Ascending aorta (tissue), 2 donors: ENCODE measurements at regions not wholly inside any gene's neighbourhood (a gene's known extent, or its start where the extent isn't known, plus 50 kb on each side); places are given as distances from the start of the nearest gene placed in this dataset.
"Not testable (repeated sequence)": the region's sequence is repeated elsewhere in the genome, so short reads cannot be mapped to it uniquely, and the experiment has no call there.

Source experiments
- DNase-seq, 2 donors: peaks; one replicate each; pipeline ENCODE4 v3.0.0-alpha.2; 2019; ENCODE audit warnings: low spot score in 2 of 2
- H3K27ac ChIP-seq, 2 donors: fragments of 200-600 bp; sonication (generic); one replicate each; pipeline ENCODE4 v1.5.1; 2016 to 2017; ENCODE audit warnings: mild to moderate bottlenecking in 1 of 2
- H3K27me3 ChIP-seq: fragments of 200-600 bp; sonication (generic); one replicate; pipeline ENCODE4 v1.5.1; 2017
- H3K36me3 ChIP-seq, 2 donors: fragments of 200-600 bp; sonication (generic); one replicate each; pipeline ENCODE4 v1.5.1; 2016
- H3K4me1 ChIP-seq, 2 donors: fragments of 200-600 bp; sonication (generic); one replicate each; pipeline ENCODE4 v1.5.1; 2016 to 2017; ENCODE audit warnings: mild to moderate bottlenecking in 1 of 2
- H3K4me3 ChIP-seq, 2 donors: fragments of 200-600 bp; sonication (generic); one replicate each; pipeline ENCODE4 v1.5.1; 2016 to 2017; ENCODE audit warnings: mild to moderate bottlenecking in 1 of 2
- H3K9me3 ChIP-seq, 2 donors: fragments of 200-600 bp; sonication (generic); one replicate each; pipeline ENCODE4 v1.5.1; 2016
- CTCF ChIP-seq, 3 experiments: fragments of 200-600 bp in 2 of 3; fragments of 450-650 bp in 1 of 3; sonication (generic) in 2 of 3; IDR thresholded peaks; one replicate each; pipeline ENCODE4 v1.5.1; 2016 to 2019; ENCODE audit warnings: antibody characterized with exemption in 3 of 3, mild to moderate bottlenecking in 1 of 3, moderate library complexity in 1 of 3
- intact Hi-C: fragments of 100-400 bp; cut with DNase I; formaldehyde crosslinking; loops from one replicate; pipeline ENCODE4 v1.15.1; 2023

- no peaks in the 10 kb centered on the region for H3K4me1 ChIP-seq
- peak in 1 of 2 donors; percentile 51 for DNase-seq
- intact Hi-C loops, result no loop called here
- no peaks in the 10 kb centered on the region for H3K9me3 ChIP-seq
- no peak overlapping the region for H3K27ac ChIP-seq
- no peaks in the 10 kb centered on the region for H3K36me3 ChIP-seq
- H3K4me3 ChIP-seq, result no peak overlapping the region
- TF ChIP-seq CTCF (IDR thresholded peaks at IDR 0.05), result no peak
- no peaks in the 10 kb centered on the region for H3K27me3 ChIP-seq
These were observed 73.8 kb upstream of the RTL6 start for GRCh38 chr22:44571566-44572413.

GRCh38 chr22:44570476-44571445 lies 72.7 kb upstream of the RTL6 start:
- intact Hi-C loops, result no loop called here
- no peaks in the 10 kb centered on the region for H3K4me1 ChIP-seq
- H3K27ac ChIP-seq, result no peak overlapping the region
- no peak overlapping the region for H3K4me3 ChIP-seq
- no peak for TF ChIP-seq CTCF (IDR thresholded peaks at IDR 0.05)
- no peaks in the 10 kb centered on the region for H3K9me3 ChIP-seq
- DNase-seq, result peak in 1 of 2 donors; percentile 37
- no peaks in the 10 kb centered on the region for H3K27me3 ChIP-seq
- no peaks in the 10 kb centered on the region for H3K36me3 ChIP-seq

GRCh38 chr22:44569561-44569991 lies 71.5 kb upstream of the RTL6 start:
- TF ChIP-seq CTCF (IDR thresholded peaks at IDR 0.05), result no peak
- Histone ChIP-seq H3K27me3 (no peaks in the 10 kb centered on the region), H3K9me3 (no peaks in the 10 kb centered on the region), H3K27ac (no peak overlapping the region), H3K4me1 (no peaks in the 10 kb centered on the region), H3K4me3 (no peak overlapping the region), H3K36me3 (no peaks in the 10 kb centered on the region)
- no peak for DNase-seq
- intact Hi-C loops, result no loop called here

DNA sequence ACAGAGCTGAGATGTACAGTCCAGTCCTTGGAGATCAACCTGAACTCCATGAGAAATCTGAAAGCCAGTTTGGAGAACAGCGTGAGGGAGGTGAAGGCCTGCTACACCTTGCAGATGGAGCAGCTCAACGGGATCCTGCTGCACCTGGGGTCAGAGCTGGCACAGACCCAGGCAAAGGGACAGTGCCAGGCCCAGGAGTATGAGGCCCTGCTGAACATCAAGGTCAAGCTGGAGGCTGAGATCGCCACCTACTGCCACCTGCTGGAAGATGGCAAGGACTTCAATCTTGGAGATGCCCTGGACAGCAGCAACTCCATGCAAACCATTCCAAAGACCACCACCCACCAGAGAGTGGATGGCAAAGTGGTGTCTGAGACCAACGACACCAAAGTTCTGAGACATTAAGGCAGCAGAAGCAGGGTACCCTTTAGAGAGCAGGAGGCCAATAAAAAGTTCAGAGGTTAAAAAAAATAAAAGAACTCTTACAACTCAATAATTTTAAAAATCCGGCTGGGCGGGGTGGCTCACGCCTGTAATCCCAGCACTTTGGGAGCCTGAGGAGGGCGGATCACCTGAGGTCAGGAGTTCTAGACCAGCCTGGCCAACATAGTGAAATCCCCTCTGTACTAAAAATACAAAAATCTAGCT lies 69.9 kb upstream of the RTL6 start:
- Histone ChIP-seq H3K9me3 (peaks cover 0 to 5% of the 10 kb centered on the region in 2 donors), H3K27ac (no peak overlapping the region), H3K36me3 (no peaks in the 10 kb centered on the region), H3K27me3 (no peaks in the 10 kb centered on the region), H3K4me1 (no peaks in the 10 kb centered on the region), H3K4me3 (no peak overlapping the region)
- peak in 2 of 3 experiments; percentile 24 to 39 for TF ChIP-seq CTCF (IDR thresholded peaks at IDR 0.05)
- peak in 1 of 2 donors; percentile 62 for DNase-seq
- intact Hi-C loops, result no loop called here

GRCh38 chr22:44567378-44567841 lies 69.4 kb upstream of the RTL6 start:
- intact Hi-C loops, result not testable (repeated sequence)

More at GRCh38 chr22:44567378-44567841, 69.4 kb upstream of the RTL6 start:
- H3K36me3 ChIP-seq, H3K4me3 ChIP-seq, H3K27me3 ChIP-seq, H3K27ac ChIP-seq, H3K4me1 ChIP-seq, H3K9me3 ChIP-seq, DNase-seq: not testable (repeated sequence)
